Activated T-helper 17 cell treated with anti-CD3 and anti-CD28 coated beads, Interleukin-2, amount 50 U/mL, for 72 hours (primary cell): ENCODE measurements at regions not wholly inside any gene's neighbourhood (a gene's known extent, or its start where the extent isn't known, plus 50 kb on each side); places are given as distances from the start of the nearest gene placed in this dataset.

ENCODE experiments used
- ATAC-seq: fragments of 150-1000 bp; cut with Tn5 transposase; replicated peaks from 2 replicates; pipeline ENCODE4 v1.10.0; 2021; ENCODE audit warnings: mild to moderate bottlenecking, moderate library complexity
- H3K27ac Mint-ChIP-seq: one replicate; pipeline ENCODE4 v1.8.0; 2022; ENCODE audit warnings: mixed read lengths
- H3K27me3 Mint-ChIP-seq: one replicate; pipeline ENCODE4 v1.8.0; 2022; ENCODE audit warnings: mixed read lengths
- H3K36me3 Mint-ChIP-seq: one replicate; pipeline ENCODE4 v1.8.0; 2022; ENCODE audit warnings: low read depth, mild to moderate bottlenecking, mixed read lengths
- H3K4me1 Mint-ChIP-seq: one replicate; pipeline ENCODE4 v1.8.0; 2022; ENCODE audit warnings: mixed read lengths
- H3K4me3 Mint-ChIP-seq: one replicate; pipeline ENCODE4 v1.8.0; 2022; ENCODE audit warnings: mild to moderate bottlenecking, mixed read lengths
- H3K9me3 Mint-ChIP-seq: one replicate; pipeline ENCODE4 v1.8.0; 2022; ENCODE audit warnings: mixed read lengths

- H3K27ac Mint-ChIP-seq, result no peak overlapping the region
- H3K27me3 Mint-ChIP-seq, result no peaks in the 10 kb centered on the region
- H3K4me1 Mint-ChIP-seq, result no peaks in the 10 kb centered on the region
- H3K4me3 Mint-ChIP-seq, result no peak overlapping the region
- H3K36me3 Mint-ChIP-seq, result no peaks in the 10 kb centered on the region
- peaks cover 5% of the 10 kb centered on the region for H3K9me3 Mint-ChIP-seq
- peak; percentile 14 for ATAC-seq
These were observed 203.1 kb downstream of the AEBP2 start for GRCh38 chr12:19642345-19642744.

GRCh38 chr12:19643635-19644034 lies 204.3 kb downstream of the AEBP2 start:
- Mint-ChIP-seq H3K27me3 (no peaks in the 10 kb centered on the region), H3K36me3 (no peaks in the 10 kb centered on the region), H3K4me3 (no peak overlapping the region), H3K27ac (no peak overlapping the region), H3K4me1 (no peaks in the 10 kb centered on the region), H3K9me3 (peaks cover 5% of the 10 kb centered on the region)
- no peak for ATAC-seq

GRCh38 chr12:19644571-19644970 lies 205.3 kb downstream of the AEBP2 start:
- H3K9me3 Mint-ChIP-seq, result peaks cover 5% of the 10 kb centered on the region
- H3K27ac Mint-ChIP-seq, result no peak overlapping the region
- no peak overlapping the region for H3K4me3 Mint-ChIP-seq
- no peaks in the 10 kb centered on the region for H3K4me1 Mint-ChIP-seq
- H3K27me3 Mint-ChIP-seq, result no peaks in the 10 kb centered on the region
- H3K36me3 Mint-ChIP-seq, result no peaks in the 10 kb centered on the region
- no peak for ATAC-seq

- Mint-ChIP-seq H3K27ac (no peak overlapping the region), H3K36me3 (no peaks in the 10 kb centered on the region), H3K27me3 (no peaks in the 10 kb centered on the region), H3K4me1 (no peaks in the 10 kb centered on the region), H3K9me3 (peaks cover 5% of the 10 kb centered on the region), H3K4me3 (no peak overlapping the region)
- ATAC-seq, result no peak
These were observed 206.5 kb downstream of the AEBP2 start for GRCh38 chr12:19645823-19646222.

GRCh38 chr12:19646599-19646998 lies 207.3 kb downstream of the AEBP2 start:
- no peaks in the 10 kb centered on the region for H3K36me3 Mint-ChIP-seq
- no peaks in the 10 kb centered on the region for H3K4me1 Mint-ChIP-seq
- no peak for ATAC-seq
- H3K9me3 Mint-ChIP-seq, result peaks cover 5% of the 10 kb centered on the region
- H3K27me3 Mint-ChIP-seq, result no peaks in the 10 kb centered on the region
- H3K4me3 Mint-ChIP-seq, result no peak overlapping the region
- no peak overlapping the region for H3K27ac Mint-ChIP-seq

- Mint-ChIP-seq H3K36me3 (no peaks in the 10 kb centered on the region), H3K27me3 (no peaks in the 10 kb centered on the region), H3K27ac (no peak overlapping the region), H3K9me3 (peaks cover 5% of the 10 kb centered on the region), H3K4me3 (no peak overlapping the region), H3K4me1 (no peaks in the 10 kb centered on the region)
- ATAC-seq, result no peak
These were observed 208.7 kb downstream of the AEBP2 start for GRCh38 chr12:19647806-19648556.

GRCh38 chr12:19648591-19648990 lies 209.3 kb downstream of the AEBP2 start:
- Mint-ChIP-seq H3K36me3 (no peaks in the 10 kb centered on the region), H3K9me3 (peaks cover 5% of the 10 kb centered on the region), H3K4me3 (no peak overlapping the region), H3K4me1 (no peaks in the 10 kb centered on the region), H3K27me3 (no peaks in the 10 kb centered on the region), H3K27ac (no peak overlapping the region)
- ATAC-seq, result no peak

GRCh38 chr12:19652386-19652785 lies 213.1 kb downstream of the AEBP2 start:
- ATAC-seq, result no peak
- Mint-ChIP-seq H3K36me3 (no peaks in the 10 kb centered on the region), H3K27ac (no peak overlapping the region), H3K4me3 (no peak overlapping the region), H3K27me3 (no peaks in the 10 kb centered on the region), H3K4me1 (no peaks in the 10 kb centered on the region), H3K9me3 (no peaks in the 10 kb centered on the region)

- Mint-ChIP-seq H3K27me3 (no peaks in the 10 kb centered on the region), H3K4me3 (no peak overlapping the region), H3K36me3 (no peaks in the 10 kb centered on the region), H3K9me3 (no peaks in the 10 kb centered on the region), H3K27ac (no peak overlapping the region), H3K4me1 (no peaks in the 10 kb centered on the region)
- no peak for ATAC-seq
These were observed 215.5 kb downstream of the AEBP2 start for GRCh38 chr12:19654650-19655376.

GRCh38 chr12:19657118-19657731 lies 217.9 kb downstream of the AEBP2 start:
- no peaks in the 10 kb centered on the region for H3K36me3 Mint-ChIP-seq
- no peaks in the 10 kb centered on the region for H3K27me3 Mint-ChIP-seq
- no peak overlapping the region for H3K4me3 Mint-ChIP-seq
- ATAC-seq, result no peak
- H3K4me1 Mint-ChIP-seq, result peaks cover 4% of the 10 kb centered on the region
- H3K27ac Mint-ChIP-seq, result no peak overlapping the region
- no peaks in the 10 kb centered on the region for H3K9me3 Mint-ChIP-seq

- ATAC-seq, result no peak
- Mint-ChIP-seq H3K27ac (no peak overlapping the region), H3K9me3 (no peaks in the 10 kb centered on the region), H3K4me1 (peaks cover 4% of the 10 kb centered on the region), H3K4me3 (no peak overlapping the region), H3K36me3 (no peaks in the 10 kb centered on the region), H3K27me3 (no peaks in the 10 kb centered on the region)
These were observed 218.4 kb downstream of the AEBP2 start for GRCh38 chr12:19657732-19658130.

GRCh38 chr12:19659086-19659485 lies 219.8 kb downstream of the AEBP2 start:
- no peak for ATAC-seq
- Mint-ChIP-seq H3K4me1 (peaks cover 4% of the 10 kb centered on the region), H3K4me3 (no peak overlapping the region), H3K36me3 (no peaks in the 10 kb centered on the region), H3K27me3 (no peaks in the 10 kb centered on the region), H3K9me3 (no peaks in the 10 kb centered on the region), H3K27ac (no peak overlapping the region)

GRCh38 chr12:19659501-19659900 lies 220.2 kb downstream of the AEBP2 start:
- no peak overlapping the region for H3K27ac Mint-ChIP-seq
- H3K9me3 Mint-ChIP-seq, result no peaks in the 10 kb centered on the region
- H3K4me3 Mint-ChIP-seq, result no peak overlapping the region
- no peaks in the 10 kb centered on the region for H3K27me3 Mint-ChIP-seq
- no peaks in the 10 kb centered on the region for H3K36me3 Mint-ChIP-seq
- ATAC-seq, result no peak
- peaks cover 4% of the 10 kb centered on the region for H3K4me1 Mint-ChIP-seq

GRCh38 chr12:19665121-19665900 lies 226.0 kb downstream of the AEBP2 start:
- Mint-ChIP-seq H3K9me3 (no peaks in the 10 kb centered on the region), H3K36me3 (no peaks in the 10 kb centered on the region), H3K27me3 (no peaks in the 10 kb centered on the region), H3K4me3 (no peak overlapping the region), H3K4me1 (peaks cover 4% of the 10 kb centered on the region), H3K27ac (no peak overlapping the region)
- no peak for ATAC-seq
